ENCODE measurements at regions not wholly inside any gene's neighbourhood (a gene's known extent, or its start where the extent isn't known, plus 50 kb on each side); places are given as distances from the start of the nearest gene placed in this dataset.

GRCh38 chr14:94924189-94924588 lies 154.3 kb upstream of the GSC start:
- DNase-seq (ENCODE audit: low read depth): no peak

- DNase-seq (ENCODE audit: low read depth): no peak
Measured at GRCh38 chr14:94923786-94924185, 153.9 kb upstream of the GSC start.

DNA sequence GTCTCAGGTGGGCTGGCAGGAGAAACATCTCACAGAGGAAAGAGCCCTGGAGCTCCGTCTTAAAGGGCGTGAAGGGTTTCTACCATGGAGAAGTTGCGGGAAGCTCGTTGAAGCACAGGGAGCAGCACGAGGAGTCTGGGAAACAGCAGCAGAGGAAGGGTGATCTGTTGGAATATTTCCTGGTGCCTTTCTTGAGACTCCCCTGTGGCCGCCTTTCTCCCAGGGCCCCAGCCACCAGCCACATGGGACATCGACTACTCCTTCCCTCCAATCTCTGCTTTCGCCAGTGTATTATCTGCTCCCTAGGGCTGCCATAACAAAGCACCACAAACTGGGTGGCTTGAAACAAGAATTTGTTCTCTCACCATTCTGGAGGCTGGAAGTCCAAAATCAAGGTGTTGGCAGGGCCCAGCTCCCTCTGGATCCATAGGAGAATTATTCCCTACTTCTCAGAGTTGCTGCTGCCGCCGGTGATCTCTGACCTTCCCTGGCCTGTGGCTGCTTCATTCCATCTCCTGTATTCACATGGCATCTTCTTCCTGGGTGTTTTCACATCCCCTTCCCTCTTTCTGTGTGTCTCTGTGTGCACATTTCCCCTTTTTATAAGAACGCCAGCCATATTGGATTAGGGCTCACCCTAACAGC lies 152.8 kb upstream of the GSC start:
- DNase-seq (ENCODE audit: low read depth): no peak

DNA sequence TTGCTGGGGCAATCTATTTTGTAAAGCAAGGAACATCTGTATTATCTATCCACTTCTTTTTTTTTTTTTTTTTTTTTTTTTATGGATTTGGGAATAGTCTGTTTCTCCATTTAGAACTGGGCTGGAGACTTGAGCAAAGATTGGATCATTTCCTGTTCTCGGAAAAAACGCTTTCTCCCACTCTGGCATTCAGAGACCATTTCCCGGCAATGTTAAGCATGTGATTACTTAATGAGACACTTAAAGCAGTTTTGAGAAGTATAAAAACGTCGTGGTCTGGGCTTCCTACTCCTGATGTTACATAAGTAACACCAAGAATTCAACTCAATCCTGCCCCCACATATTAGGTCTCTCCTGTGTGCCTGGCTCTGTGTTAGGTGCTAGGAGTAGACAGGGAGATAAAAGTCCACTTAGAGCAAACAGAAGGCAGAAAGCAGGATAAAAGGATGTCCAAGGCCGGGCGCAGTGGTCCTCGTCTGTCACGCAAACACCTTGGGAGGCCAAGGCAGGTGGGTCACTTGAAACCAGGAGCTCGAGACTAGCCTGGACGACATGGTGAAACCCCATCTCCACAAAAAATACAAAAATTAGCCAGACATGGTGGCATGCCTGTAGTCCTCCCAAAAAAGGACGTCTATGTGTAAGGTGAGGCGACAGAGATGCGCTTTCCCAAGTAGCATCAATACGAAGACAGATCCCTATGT lies 152.1 kb upstream of the GSC start:
- no peak for DNase-seq (ENCODE audit: low read depth)

DNA sequence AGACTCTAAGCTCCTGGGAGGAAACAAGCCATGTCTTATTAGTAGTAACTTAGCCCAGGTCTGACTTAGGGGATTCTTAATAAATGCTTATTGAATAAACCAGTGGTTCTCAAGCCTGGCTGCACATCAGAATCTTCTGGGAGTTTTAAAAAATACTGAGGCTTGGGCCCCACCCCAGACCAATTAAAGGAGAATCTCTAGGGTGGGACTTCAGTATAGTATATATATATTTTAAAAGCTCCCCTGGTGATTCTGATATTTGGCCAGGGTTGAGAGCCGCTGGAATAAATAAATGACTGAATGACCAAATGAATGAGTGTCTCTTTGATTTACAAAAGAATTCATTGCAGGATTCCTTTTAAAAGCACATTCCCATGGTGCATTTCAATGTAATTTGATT lies 151.5 kb upstream of the GSC start:
- DNase-seq (ENCODE audit: low read depth): no peak

DNA sequence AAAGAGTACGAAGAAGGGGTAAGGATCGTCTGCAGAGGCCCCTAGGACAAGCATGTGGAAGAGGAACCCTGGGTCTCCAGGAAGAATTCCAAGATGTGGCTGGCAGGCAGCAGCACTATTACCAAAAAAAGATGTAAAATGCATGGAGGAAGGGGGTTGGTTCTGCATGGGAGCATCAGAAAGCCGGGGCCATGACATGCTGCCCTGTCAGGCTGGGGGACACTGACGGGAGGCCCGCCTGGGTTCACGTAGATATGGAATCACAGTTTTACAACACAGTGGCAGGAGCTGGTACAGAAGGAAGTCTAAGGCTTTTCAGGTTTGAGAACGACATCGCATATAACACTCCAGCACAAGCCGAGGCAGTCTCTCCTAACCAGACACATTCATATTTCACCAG lies 150.0 kb upstream of the GSC start:
- no peak for DNase-seq (ENCODE audit: low read depth)

DNA sequence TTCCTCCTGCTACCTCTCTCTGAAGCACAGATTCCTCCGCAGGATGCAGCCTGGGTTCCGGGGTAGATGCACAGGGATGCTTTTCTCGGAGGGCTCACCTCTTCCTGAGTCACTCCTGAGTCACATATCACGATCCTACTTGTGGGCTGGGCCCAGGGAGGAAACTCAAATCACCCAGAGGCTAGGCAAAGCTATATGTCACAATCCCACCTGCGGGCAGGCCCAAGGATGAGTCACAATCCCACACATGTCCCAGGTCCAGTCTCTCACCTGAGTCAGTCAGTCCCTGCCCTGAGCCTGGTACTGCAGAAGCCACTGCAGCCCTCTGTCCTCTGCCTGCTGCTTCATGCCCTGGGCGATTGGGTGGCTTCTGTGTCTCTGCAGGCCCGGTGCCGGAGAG lies 149.0 kb upstream of the GSC start:
- DNase-seq (ENCODE audit: low read depth): no peak

DNA sequence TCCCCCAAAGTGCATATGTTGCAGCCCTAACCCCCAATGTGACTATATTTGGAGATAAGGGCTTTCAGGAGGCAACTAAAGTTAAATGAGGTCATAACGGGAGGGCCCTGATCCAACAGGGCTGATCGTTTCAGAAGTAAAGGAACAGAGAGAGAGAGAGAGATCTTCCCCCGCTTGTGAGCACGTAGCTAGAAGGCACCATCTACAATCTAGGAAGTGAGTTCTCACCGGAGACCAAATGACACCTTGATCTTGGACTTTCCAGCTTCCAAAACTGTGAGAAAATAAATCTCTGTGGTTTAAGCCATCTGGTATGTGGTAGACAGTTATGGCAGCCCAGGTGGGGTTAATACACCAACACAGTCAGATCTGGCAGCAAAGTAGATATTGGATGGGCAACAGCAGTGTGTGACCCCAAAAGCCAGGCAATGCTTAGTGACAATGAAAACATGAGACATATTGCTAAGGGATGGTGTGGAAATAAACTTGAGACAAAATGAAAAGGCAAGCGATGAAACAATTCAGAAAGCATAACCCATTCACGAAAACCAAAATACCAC lies 147.2 kb upstream of the GSC start:
- no peak for DNase-seq (ENCODE audit: low read depth)

GRCh38 chr14:94914191-94914590 lies 144.3 kb upstream of the GSC start:
- DNase-seq (ENCODE audit: low read depth): no peak

DNA sequence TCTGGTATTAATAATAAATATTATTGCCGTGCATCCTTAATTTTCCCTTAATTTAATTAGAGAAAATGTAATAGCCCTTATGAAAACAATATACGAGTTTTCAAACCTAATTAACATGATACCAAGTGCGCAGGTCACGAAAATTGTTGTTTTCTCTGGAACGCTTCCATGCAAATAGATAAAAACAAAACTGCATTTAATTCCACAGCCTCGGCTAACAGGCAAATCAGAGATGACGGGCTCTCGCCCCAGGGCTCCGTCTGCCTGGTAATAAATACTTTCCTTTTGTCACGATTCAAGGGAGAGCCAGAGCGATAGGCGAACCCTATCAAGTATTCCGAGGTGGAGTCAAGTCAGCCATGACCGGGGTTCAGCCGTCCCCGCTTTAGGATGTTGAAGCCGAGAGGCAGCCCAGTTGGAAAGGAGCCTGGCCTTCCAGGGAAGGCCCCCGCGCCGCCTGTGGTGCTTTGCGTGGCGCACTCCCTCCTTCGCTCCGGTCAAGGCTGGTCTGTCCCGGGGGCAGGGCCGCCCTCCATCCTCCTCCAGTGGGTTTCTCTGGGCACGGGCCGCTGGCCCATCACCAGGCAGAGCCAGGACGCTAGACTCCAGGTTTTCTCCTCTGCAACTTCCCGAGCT lies 137.8 kb upstream of the GSC start:
- no peak for DNase-seq (ENCODE audit: low read depth)

GRCh38 chr14:94906991-94907587 lies 137.2 kb upstream of the GSC start:
- DNase-seq (ENCODE audit: low read depth): no peak

DNA sequence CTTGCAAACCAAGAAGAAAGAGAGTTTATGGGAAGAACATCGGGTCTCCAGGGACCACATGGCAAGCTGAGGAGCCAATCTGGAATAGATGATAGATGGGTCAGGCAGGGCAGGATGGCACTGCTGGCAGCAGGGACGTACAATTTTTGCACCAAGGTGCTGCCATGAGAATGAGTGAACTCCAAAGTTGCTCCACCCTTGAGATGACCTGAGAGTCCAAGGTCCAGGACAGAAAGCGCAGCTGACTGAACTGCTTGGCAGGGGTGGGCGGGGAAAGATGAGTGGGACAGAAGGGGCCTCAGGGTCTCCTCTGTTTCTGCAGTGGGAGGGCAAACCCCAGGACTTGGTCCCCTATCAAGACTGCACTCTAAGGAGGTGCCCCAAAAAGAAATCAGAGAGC lies 136.7 kb upstream of the GSC start:
- no peak for DNase-seq (ENCODE audit: low read depth)

- peak; percentile 7 for DNase-seq (ENCODE audit: low read depth)
Measured at GRCh38 chr14:94904636-94905035, 134.7 kb upstream of the GSC start.

DNA sequence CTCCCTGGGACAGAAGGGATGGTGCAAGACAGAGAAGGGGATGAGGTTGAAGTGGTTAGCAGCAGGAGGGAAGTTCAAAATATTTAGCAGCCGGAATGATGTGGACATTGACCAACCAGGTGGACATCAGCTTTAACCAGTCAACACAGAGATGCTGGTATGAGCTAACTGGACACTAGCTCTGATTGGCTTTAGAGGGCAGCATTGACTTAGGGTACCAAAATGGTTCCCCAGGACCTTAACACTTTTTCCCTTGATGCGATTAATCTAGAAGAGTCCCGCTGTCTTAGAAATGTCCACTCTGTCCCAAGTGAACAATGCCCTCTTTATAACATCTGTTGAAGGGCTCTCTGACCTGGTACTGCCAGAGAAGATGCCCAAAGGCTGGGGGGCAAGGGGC lies 134.0 kb upstream of the GSC start:
- no peak for DNase-seq (ENCODE audit: low read depth)

- no peak for DNase-seq (ENCODE audit: low read depth)
Measured at GRCh38 chr14:94903338-94903737, 133.4 kb upstream of the GSC start.

- DNase-seq (ENCODE audit: low read depth): no peak
Measured at GRCh38 chr14:94897561-94897960, 127.6 kb upstream of the GSC start.

- DNase-seq (ENCODE audit: low read depth): peak; percentile 4
Measured at GRCh38 chr14:94897082-94897481, 127.2 kb upstream of the GSC start.

DNA sequence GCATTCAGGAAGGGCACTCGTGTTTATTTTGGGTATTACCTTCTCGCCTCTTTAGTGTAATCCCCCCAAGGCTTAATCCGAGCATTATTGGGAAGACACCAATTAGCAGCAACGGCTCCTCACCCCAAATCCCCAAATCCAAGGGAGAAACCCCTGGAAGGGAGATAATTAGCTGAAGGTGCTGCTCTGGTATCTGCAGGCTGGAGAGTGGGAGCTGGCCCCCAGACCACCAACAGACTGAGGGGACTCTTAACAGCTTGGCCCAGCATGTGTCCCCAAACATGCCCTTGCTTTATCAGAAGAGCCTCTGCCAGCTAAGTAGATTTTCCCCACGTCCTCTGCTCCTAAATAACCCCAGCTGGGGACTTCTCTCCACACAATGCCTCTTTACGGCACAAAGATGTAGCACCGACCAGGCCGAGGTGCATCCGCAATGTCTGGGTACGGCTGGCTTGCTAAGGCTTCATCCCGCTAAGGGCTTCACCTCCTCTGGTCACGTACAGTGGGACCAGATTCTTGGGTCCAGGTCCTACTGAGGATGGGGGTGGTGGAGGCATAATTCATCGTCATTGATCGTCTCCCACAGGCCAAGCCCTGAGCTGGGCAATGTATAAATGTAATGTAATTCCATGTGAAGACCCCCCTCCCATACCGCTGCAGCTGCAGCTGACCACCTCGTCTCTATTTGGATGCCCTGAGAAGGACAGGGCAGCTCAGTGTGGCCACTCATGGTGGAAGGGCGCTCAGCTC lies 123.7 kb upstream of the GSC start:
- no peak for DNase-seq (ENCODE audit: low read depth)

DNA sequence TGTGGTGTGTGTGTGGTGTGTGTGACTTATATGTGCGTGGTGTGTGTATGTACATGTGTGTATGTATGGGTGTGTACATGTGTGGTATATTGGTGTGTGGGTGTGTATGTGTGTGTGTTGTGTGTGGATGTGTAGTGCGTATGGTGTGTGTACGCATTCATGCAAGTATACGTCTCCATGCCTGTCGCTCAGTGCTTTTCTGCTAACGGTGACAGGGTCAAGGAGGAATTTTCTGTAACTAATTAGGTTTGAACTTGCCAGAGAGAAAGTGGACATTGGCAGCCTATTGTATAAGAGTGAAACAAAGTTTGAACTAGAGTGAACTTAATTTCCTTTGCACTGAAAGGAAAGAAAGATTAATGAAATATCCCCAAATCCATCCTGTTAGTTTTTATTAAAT lies 120.9 kb upstream of the GSC start:
- no peak for DNase-seq (ENCODE audit: low read depth)

DNA sequence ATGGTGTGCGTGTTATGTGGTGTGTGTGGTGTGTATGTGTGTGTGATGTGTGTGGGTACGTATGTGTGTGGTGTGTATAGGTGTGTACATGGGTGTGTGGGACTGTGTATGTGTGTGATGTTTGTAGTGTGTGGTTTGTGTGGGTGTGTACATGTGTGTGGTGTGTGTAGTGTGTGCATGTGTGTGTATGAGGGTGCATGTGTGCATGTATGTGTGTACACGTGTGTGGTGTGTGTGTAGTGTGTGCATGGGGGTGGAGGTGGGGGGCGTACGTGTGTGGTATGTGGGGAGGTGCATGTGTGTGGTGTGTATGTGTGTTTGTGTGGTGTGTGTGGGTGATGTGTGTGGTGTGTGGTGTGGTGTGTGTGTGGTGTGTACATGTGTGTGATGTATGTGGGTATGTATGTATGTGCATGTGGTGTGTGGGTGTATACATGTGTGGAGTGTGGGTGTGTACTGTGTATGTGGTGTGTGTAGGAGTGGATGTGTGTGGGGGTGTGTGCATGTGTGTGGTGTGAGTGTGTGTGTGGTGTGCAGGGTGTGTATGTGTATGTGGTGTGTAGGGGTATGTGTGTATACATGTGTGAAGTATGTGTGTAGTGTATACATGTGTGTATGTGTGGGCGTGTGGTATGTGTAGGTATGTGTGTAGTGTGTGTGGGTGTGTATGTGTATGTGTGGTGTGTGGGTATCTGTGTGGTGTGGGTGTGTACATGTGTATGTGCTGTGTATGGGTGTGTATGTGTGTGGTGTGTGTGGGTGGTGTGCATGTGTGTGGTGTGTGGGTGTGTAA lies 119.8 kb upstream of the GSC start:
- no peak for DNase-seq (ENCODE audit: low read depth)

GRCh38 chr14:94888121-94888520 lies 118.2 kb upstream of the GSC start:
- no peak for DNase-seq (ENCODE audit: low read depth)

Measured in fibroblast of gingiva (primary cell).